Hepatic stellate cell (primary cell): ENCODE measurements at regions not wholly inside any gene's neighbourhood (a gene's known extent, or its start where the extent isn't known, plus 50 kb on each side); places are given as distances from the start of the nearest gene placed in this dataset.
A peak's percentile ranks its signal among the peaks of the same experiment; 100 is the strongest.

ENCODE experiments used
- DNase-seq: peaks from one replicate; pipeline ENCODE4 v3.0.0; 2011; ENCODE audit warnings: low spot score

- no peak for DNase-seq
Observed at GRCh38 chr9:82583524-82583923, 479.4 kb downstream of the RASEF start.

GRCh38 chr9:82584349-82584863 is 478.5 kb downstream of the RASEF start:
- DNase-seq, result peak; percentile 17

DNA sequence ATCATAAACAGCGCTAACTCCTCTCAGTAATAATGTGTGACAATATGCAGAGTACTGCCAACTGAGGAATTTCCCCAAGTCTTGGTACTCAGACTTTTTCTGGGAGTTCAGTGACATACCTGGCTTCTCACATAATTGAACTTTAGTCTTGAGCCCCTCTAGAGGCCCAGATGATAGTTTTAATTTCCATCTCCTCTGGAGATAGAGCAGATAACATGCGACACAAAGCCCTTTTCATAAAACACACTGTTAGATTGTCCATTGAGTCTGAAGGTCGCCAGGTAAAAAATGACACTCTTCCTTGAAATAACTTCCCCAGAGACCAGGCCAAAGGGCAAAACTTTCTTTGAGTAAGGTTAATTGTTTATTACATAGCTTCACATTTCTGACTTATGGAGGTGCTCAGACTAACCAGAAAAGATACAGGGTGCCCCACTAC is 476.0 kb downstream of the RASEF start:
- DNase-seq, result no peak

GRCh38 chr9:82588301-82589180 is 474.4 kb downstream of the RASEF start:
- DNase-seq, result no peak

DNA sequence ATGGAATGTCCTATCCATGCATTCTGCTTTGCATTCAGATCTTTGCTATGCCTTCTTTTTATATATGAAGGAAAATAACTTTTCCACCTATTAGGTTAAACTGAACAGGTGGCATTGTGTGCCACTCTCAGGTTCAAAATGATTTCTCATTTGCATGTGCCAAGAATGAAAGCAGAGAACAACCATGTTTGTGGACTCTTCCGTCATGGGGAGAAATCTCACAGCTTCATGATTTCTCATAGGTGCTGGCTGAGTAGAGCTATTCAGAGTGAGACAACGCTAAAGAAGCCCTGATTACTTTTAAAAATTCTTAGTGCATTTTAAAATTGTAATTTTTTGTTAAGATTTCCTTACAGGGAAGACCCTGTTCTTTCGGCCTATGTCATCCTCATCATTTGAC is 472.1 kb downstream of the RASEF start:
- no peak for DNase-seq

- DNase-seq, result no peak
Observed at GRCh38 chr9:82593501-82593900, 469.4 kb downstream of the RASEF start.

GRCh38 chr9:82597241-82598203 is 465.4 kb downstream of the RASEF start:
- DNase-seq, result no peak

DNA sequence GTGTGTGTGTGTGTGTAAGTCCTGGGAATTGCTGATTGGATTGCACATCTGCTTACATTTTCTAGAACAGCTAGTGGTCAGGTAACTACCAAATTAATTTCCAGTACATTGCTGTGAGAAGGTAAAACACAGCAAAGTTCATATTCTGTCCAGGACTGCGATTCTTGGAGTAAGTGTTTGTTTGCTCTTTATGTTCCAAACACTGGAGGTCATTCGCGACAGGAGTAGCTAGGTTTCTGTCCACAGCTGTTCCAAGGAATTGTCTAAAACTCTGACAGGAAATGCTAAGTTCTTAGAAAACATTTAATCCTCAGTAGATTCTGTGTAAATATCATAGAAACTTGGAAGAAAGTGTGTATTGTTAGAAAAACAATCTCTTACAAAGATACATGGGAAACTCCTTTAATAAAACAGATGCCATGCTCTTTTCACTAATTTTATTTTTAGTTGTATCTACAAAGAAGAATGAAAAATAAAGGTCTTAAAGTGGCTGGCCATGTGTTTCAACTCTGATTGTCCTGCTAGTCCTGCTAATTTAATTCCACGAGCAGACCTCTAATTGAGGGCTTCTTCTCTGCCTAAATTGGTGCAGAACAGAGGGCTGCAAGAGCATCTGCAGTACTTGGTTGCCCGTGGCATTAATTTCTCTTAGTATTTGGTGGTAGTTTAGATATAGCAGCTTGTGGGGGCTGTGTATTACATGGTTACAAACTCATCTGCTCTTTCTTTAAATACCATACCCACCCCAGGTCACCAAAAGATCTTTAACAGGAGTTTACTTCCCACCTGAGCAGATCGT is 464.5 kb downstream of the RASEF start:
- DNase-seq, result no peak

DNA sequence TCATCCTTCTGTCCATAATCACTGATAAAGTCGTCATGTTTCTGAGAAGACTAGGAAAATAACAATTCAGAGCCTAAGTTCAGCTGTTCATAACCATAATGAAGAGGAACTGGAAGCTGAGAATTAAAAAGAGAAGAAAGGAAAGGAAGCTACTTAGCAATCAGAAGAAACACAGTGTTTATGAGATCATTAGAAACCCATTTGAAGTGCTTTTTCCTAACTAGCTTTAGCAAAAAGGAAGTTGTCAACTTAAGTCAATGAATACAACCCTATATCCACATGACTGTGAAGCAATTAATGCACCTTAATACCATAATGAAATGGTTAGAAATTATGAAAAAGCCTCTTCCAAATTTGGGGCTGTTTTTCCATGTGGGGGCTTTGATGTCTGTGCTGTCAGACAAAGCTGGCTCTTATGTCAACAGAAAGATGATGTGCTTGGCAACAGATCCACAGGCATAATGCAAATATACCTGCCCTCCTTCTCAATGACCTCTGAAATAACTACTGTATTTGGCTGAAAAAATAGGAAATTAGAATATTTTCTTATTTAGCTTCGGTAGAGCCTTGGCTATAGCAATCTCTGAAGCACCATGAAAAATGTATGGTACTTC is 463.5 kb downstream of the RASEF start:
- DNase-seq, result no peak

DNA sequence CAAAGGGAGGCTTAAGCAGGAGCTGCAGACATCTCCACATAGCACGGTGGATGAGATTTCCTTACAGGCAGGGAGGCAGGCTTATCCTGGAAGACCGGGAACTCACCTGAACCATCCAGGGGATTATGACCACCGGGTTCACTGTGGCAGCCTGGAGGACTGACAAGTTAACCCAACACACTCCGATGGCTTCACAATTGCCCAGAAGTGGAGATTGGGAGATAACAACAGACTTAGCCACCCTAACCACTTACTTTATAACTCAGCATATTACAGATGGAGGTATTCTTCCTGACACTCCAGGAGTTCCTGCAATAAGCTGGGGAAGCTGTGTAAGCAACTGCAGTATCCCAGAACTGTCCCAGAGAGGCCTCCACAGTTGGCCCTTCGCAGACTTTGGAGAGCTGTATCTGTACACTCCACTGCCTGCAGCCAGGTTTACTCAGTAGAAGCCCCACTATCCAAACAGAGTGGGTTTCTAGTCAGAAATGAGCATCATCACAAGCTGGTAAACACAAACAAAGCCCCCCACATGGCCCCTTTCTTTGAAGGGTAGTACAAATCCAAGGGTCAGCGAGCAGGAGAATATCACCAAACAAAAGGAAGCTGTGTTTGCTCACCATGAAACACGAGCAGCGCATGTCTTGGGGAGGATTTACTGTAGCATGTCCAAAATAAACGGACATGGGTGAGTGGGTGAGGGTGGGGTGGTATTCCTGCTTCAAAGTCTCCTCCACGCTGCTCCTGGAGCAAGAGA is 462.2 kb downstream of the RASEF start:
- no peak for DNase-seq

DNA sequence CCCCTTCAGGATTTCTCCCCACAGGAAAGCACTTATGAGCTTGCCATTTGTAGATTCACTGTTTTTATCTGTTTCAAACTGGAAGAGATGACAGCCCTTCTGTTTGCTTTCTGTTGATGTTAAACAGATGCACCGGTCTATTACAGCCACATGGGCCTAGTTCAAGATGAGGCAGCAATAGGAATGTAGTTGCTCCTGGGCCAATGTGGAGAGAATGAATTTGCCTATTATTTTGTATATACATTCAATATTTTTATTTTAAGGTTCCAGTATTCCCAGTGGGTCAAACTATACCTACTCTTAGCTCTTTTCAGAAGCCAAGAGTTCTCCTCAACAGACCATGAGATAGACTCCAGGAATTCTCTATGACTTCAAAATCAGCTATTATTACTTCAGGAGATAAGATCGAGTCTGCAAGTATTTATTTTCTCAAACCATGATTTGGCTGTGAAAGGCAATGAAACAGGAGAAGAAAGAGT is 461.6 kb downstream of the RASEF start:
- DNase-seq, result peak; percentile 24

DNA sequence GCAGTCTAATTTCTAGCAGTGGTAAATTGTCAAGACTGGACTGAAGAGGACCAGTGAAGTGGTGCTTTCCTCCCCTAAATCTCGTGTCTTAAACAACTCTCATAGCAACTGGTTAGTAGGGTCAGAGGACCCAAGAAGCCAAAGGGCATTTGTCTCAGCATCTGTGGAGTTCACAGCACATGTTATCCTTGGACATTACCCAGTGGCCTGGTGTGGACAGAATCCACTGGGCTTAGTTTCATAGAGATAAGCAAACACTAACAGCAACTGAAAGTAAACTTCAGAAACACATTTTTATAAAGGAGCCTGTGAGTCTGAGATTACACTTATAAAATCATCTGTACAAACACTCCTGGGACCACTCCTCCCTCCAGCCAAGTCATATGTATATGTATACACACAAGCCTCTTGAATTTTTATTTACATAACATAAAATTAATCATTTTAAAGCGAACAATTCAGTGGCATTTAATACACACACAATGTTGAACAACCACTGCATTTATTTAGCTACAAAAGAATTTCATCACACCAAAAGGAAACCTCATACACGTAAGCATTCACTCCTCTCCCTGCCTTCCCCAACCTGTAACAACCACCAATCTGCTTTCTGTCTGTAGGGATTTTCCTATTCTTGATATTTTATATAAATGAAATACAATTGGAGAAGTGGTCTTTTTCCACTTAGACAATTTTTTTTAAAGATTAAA is 457.8 kb downstream of the RASEF start:
- no peak for DNase-seq

- DNase-seq, result no peak
Observed at GRCh38 chr9:82605657-82606031, 457.3 kb downstream of the RASEF start.

GRCh38 chr9:82606071-82606470 is 456.9 kb downstream of the RASEF start:
- DNase-seq, result no peak

GRCh38 chr9:82606492-82607382 is 456.2 kb downstream of the RASEF start:
- peak; percentile 40 for DNase-seq

DNA sequence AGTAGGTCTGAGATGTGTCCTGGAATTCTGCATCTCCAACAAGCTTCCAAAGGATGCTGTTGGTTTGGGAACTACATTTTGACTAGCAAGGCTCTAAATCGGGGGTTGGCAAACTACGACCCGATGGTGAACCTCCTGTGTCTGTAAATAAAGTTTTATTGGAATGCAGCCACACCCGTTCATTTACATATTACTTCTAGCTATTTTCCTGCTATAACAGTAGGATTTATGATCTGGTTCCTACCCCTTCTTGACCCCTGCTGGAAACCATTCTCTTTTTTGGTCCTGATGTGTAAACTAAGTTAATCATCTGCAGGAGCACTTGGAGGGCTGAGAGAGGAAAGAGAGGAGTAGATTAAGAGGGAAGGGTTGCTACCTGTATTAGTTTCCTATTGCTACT is 454.5 kb downstream of the RASEF start:
- no peak for DNase-seq

- no peak for DNase-seq
Observed at GRCh38 chr9:82612942-82613341, 450.0 kb downstream of the RASEF start.

GRCh38 chr9:82613498-82613897 is 449.4 kb downstream of the RASEF start:
- no peak for DNase-seq

DNA sequence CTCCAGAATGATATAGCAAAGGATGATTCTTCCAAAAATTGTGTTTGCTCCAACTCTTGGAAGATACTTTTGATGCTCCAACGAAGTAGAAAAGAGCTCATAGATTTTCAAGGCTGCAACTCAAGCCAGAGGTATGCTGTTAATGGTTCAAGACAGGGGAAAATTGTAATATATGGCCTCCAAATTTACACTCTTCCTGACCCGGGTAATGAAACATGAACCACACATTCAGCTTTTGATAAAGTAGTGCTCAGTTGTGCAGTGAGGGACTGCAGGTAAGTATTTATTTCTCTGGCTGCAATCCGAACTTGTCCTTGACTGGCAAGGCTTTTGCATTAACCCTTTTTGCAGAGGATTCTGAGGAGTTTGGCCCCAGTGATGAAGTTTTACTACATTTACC is 446.4 kb downstream of the RASEF start:
- DNase-seq, result no peak
